PC-3 (cell line): ENCODE measurements at regions not wholly inside any gene's neighbourhood (a gene's known extent, or its start where the extent isn't known, plus 50 kb on each side); places are given as distances from the start of the nearest gene placed in this dataset.

Experiments
- ATAC-seq: fragments of 200-7000 bp; cut with Tn5 transposase; 2 replicates; pipeline ENCODE4 v1.9.1; 2020; ENCODE audit warnings: mild to moderate bottlenecking, moderate library complexity
- BruUV-seq: library from RNA; stranded (reverse); fragments of 400-500 nt; replicated peaks from 2 replicates; lab custom pipeline; 2021; lab: Mats Ljungman, UMichigan
- CTCF ChIA-PET: fragments of 300-600 bp; sonication (Branson Sonifier 250); formaldehyde crosslinking; loops from one replicate; lab custom pipeline; 2022; ENCODE audit warnings: antibody characterized with exemption; lab: Charles Lee
- POLR2A ChIA-PET: fragments of 300-600 bp; sonication (Branson Sonifier 250); formaldehyde crosslinking; loops from one replicate; lab custom pipeline; 2022; ENCODE audit warnings: antibody characterized with exemption; ENCODE audit not compliant: unreplicated experiment; lab: Charles Lee
- DNase-seq: peaks from one replicate; pipeline ENCODE4 v3.0.0-alpha.2; 2015
- H2AFZ ChIP-seq: fragments of 300-600 bp; sonication (generic); 2 replicates; pipeline ENCODE4 v1.6.0; 2016; ENCODE audit warnings: antibody characterized with exemption, low read length
- H3F3A ChIP-seq: fragments of 300-600 bp; sonication (generic); one replicate; pipeline ENCODE4 v1.6.0; 2017; ENCODE audit warnings: antibody characterized with exemption, low read length, control low read depth, mild to moderate bottlenecking; ENCODE audit not compliant: unreplicated experiment
- H3K27ac ChIP-seq: fragments of 300-600 bp; sonication (generic); 2 replicates; pipeline ENCODE4 v1.5.1; 2016; ENCODE audit warnings: mild to moderate bottlenecking, low read length
- H3K27me3 ChIP-seq: fragments of 300-600 bp; sonication (generic); 2 replicates; pipeline ENCODE4 v1.6.1; 2016; ENCODE audit warnings: low read length, mixed read lengths
- H3K36me3 ChIP-seq: fragments of 300-600 bp; sonication (generic); 2 replicates; pipeline ENCODE4 v1.6.1; 2016; ENCODE audit warnings: low read depth, mixed run types, low read length, mixed read lengths
- H3K4me1 ChIP-seq: fragments of 300-600 bp; sonication (generic); 2 replicates; pipeline ENCODE4 v1.5.1; 2016; ENCODE audit warnings: low read length; ENCODE audit not compliant: insufficient read depth
- H3K4me2 ChIP-seq: fragments of 300-600 bp; sonication (generic); 2 replicates; pipeline ENCODE4 v1.6.0; 2016; ENCODE audit warnings: low read length
- H3K4me3 ChIP-seq: fragments of 300-600 bp; sonication (generic); 2 replicates; pipeline ENCODE4 v1.5.1; 2016; ENCODE audit warnings: mild to moderate bottlenecking, low read length, mixed read lengths
- H3K79me2 ChIP-seq: fragments of 300-600 bp; sonication (generic); 2 replicates; pipeline ENCODE4 v1.6.1; 2017; ENCODE audit warnings: low read length, mixed read lengths
- H3K9ac ChIP-seq: fragments of 300-600 bp; sonication (generic); 2 replicates; pipeline ENCODE4 v1.6.0; 2016; ENCODE audit warnings: mild to moderate bottlenecking, low read length
- H3K9me2 ChIP-seq: fragments of 300-600 bp; sonication (generic); replicated peaks from 2 replicates; pipeline ENCODE4 v1.6.1; 2016; ENCODE audit warnings: mixed run types, low read length, mixed read lengths
- H3K9me3 ChIP-seq: fragments of 300-600 bp; sonication (generic); 2 replicates; pipeline ENCODE4 v1.6.1; 2016; ENCODE audit warnings: low read length, mixed read lengths
- H4K20me1 ChIP-seq: fragments of 300-600 bp; sonication (generic); 2 replicates; pipeline ENCODE4 v1.6.1; 2016; ENCODE audit warnings: low read length, mixed read lengths
- CTCF ChIP-seq: fragments of 300-600 bp; sonication (generic); conservative IDR thresholded peaks from 2 replicates; pipeline ENCODE4 v1.5.1; 2017; ENCODE audit warnings: antibody characterized with exemption, low read depth, mild to moderate bottlenecking, low read length
- EZH2 ChIP-seq: fragments of 300-600 bp; sonication (generic); IDR thresholded peaks from one replicate; pipeline ENCODE4 v1.6.1; 2017; ENCODE audit warnings: antibody characterized with exemption, mild to moderate bottlenecking, low read length; ENCODE audit not compliant: unreplicated experiment
- EZH2phosphoT487 ChIP-seq: fragments of 300-600 bp; sonication (generic); IDR thresholded peaks from 2 replicates; pipeline ENCODE4 v1.6.1; 2018; ENCODE audit warnings: mild to moderate bottlenecking, antibody characterized with exemption, low read length, borderline replicate concordance
- intact Hi-C: fragments of 100-400 bp; cut with micrococcal nuclease; formaldehyde crosslinking; loops from 2 replicates; pipeline ENCODE4 v1.9.0; 2023

GRCh38 chr1:22318279-22318981, 133.2 kb upstream of the ZBTB40 start:
- Histone ChIP-seq H3K36me3 (no peaks in the 10 kb centered on the region), H3F3A (no peaks in the 10 kb centered on the region), H4K20me1 (no peaks in the 10 kb centered on the region), H3K27me3 (no peaks in the 10 kb centered on the region), H3K4me3 (no peak overlapping the region), H3K9me2 (no peaks in the 10 kb centered on the region), H3K9me3 (no peaks in the 10 kb centered on the region), H3K9ac (no peak overlapping the region), H3K79me2 (no peaks in the 10 kb centered on the region), H3K4me1 (no peaks in the 10 kb centered on the region), H3K4me2 (no peak overlapping the region), H2AFZ (no peak overlapping the region), H3K27ac (no peak overlapping the region)
- no TSS peak for BruUV-seq
- POLR2A ChIA-PET = no interaction called here
- CTCF ChIA-PET = no interaction called here
- no peak for DNase-seq
- intact Hi-C loops = no loop called here
- TF ChIP-seq EZH2phosphoT487 = no peak
- no peak for TF ChIP-seq EZH2
- no peak for TF ChIP-seq CTCF
- no peak for ATAC-seq

GRCh38 chr1:22319608-22320007, 132.0 kb upstream of the ZBTB40 start:
- Histone ChIP-seq H3K9me2 (no peaks in the 10 kb centered on the region), H3K27ac (no peak overlapping the region), H4K20me1 (no peaks in the 10 kb centered on the region), H3K36me3 (no peaks in the 10 kb centered on the region), H3F3A (no peaks in the 10 kb centered on the region), H3K4me2 (no peak overlapping the region), H2AFZ (no peak overlapping the region), H3K9ac (no peak overlapping the region), H3K27me3 (no peaks in the 10 kb centered on the region), H3K9me3 (no peaks in the 10 kb centered on the region), H3K4me3 (no peak overlapping the region), H3K4me1 (no peaks in the 10 kb centered on the region), H3K79me2 (no peaks in the 10 kb centered on the region)
- ATAC-seq (no peak), DNase-seq (no peak)
- BruUV-seq = no TSS peak
- intact Hi-C loops = no loop called here
- ChIA-PET CTCF (no interaction called here), POLR2A (no interaction called here)
- TF ChIP-seq EZH2 (no peak), CTCF (no peak)

- Histone ChIP-seq H3K9ac (no peak overlapping the region), H3K79me2 (no peaks in the 10 kb centered on the region), H3K9me2 (no peaks in the 10 kb centered on the region), H3F3A (no peaks in the 10 kb centered on the region), H3K4me2 (no peak overlapping the region), H3K4me1 (no peaks in the 10 kb centered on the region), H3K4me3 (no peak overlapping the region), H4K20me1 (no peaks in the 10 kb centered on the region), H3K9me3 (no peaks in the 10 kb centered on the region), H3K27me3 (no peaks in the 10 kb centered on the region), H2AFZ (no peak overlapping the region), H3K27ac (no peak overlapping the region), H3K36me3 (no peaks in the 10 kb centered on the region)
- intact Hi-C loops = no loop called here
- BruUV-seq = no TSS peak
- ChIA-PET POLR2A (no interaction called here), CTCF (no interaction called here)
- TF ChIP-seq CTCF (no peak), EZH2phosphoT487 (no peak), EZH2 (no peak)
- DNase-seq (no peak), ATAC-seq (no peak)
These were observed 130.9 kb upstream of the ZBTB40 start for GRCh38 chr1:22320587-22321344.
